ENCODE measurements at regions not wholly inside any gene's neighbourhood (a gene's known extent, or its start where the extent isn't known, plus 50 kb on each side); places are given as distances from the start of the nearest gene placed in this dataset.

GRCh38 chr2:209147981-209148380 lies 275.9 kb upstream of the MAP2 start:
- TF ChIP-seq EZH2phosphoT487 (IDR thresholded peaks at IDR 0.05; ENCODE audit: borderline replicate concordance, low read length) (no peak), EZH2 (IDR thresholded peaks at IDR 0.05; ENCODE audit: low read length, unreplicated experiment) (no peak), CTCF (conservative IDR thresholded peaks at IDR 0.05; ENCODE audit: low read depth, low read length) (no peak)

All from PC-3 (cell line).